ENCODE measurements at regions not wholly inside any gene's neighbourhood (a gene's known extent, or its start where the extent isn't known, plus 50 kb on each side); places are given as distances from the start of the nearest gene placed in this dataset.

GRCh38 chr4:53730031-53730805 is 138.9 kb upstream of the LNX1 start:
- no peak for TF ChIP-seq JUND (IDR thresholded peaks at IDR 0.05; ENCODE audit: low read depth)
- no peak for DNase-seq (ENCODE audit: low read depth in 1 of 2, low spot score in 1 of 2)
- in situ Hi-C loops (cut with HindIII; ENCODE audit: low pct_unique_long_range_greater_than_20kb, low sequenced_read_pairs) = no loop called here

- DNase-seq (ENCODE audit: low read depth in 1 of 2, low spot score in 1 of 2) = no peak
- in situ Hi-C loops (cut with HindIII; ENCODE audit: low pct_unique_long_range_greater_than_20kb, low sequenced_read_pairs) = no loop called here
- no peak for TF ChIP-seq JUND (IDR thresholded peaks at IDR 0.05; ENCODE audit: low read depth)
Observed at GRCh38 chr4:53722110-53722509, 130.8 kb upstream of the LNX1 start.

GRCh38 chr4:53721263-53721662 is 130.0 kb upstream of the LNX1 start:
- TF ChIP-seq JUND (IDR thresholded peaks at IDR 0.05; ENCODE audit: low read depth) = no peak
- in situ Hi-C loops (cut with HindIII; ENCODE audit: low pct_unique_long_range_greater_than_20kb, low sequenced_read_pairs) = no loop called here
- no peak for DNase-seq (ENCODE audit: low read depth in 1 of 2, low spot score in 1 of 2)

- TF ChIP-seq JUND (IDR thresholded peaks at IDR 0.05; ENCODE audit: low read depth) = no peak
- in situ Hi-C loops (cut with HindIII; ENCODE audit: low pct_unique_long_range_greater_than_20kb, low sequenced_read_pairs) = no loop called here
- DNase-seq (ENCODE audit: low read depth in 1 of 2, low spot score in 1 of 2) = no peak
Observed at GRCh38 chr4:53720776-53721175, 129.5 kb upstream of the LNX1 start.

- no peak for TF ChIP-seq JUND (IDR thresholded peaks at IDR 0.05; ENCODE audit: low read depth)
- no peak for DNase-seq (ENCODE audit: low read depth in 1 of 2, low spot score in 1 of 2)
- in situ Hi-C loops (cut with HindIII; ENCODE audit: low pct_unique_long_range_greater_than_20kb, low sequenced_read_pairs) = no loop called here
Observed at GRCh38 chr4:53717064-53717549, 125.8 kb upstream of the LNX1 start.

GRCh38 chr4:53716471-53717063 is 125.3 kb upstream of the LNX1 start:
- DNase-seq (ENCODE audit: low read depth in 1 of 2, low spot score in 1 of 2) = no peak
- in situ Hi-C loops (cut with HindIII; ENCODE audit: low pct_unique_long_range_greater_than_20kb, low sequenced_read_pairs) = no loop called here
- TF ChIP-seq JUND (IDR thresholded peaks at IDR 0.05; ENCODE audit: low read depth) = no peak

- DNase-seq (ENCODE audit: low read depth in 1 of 2, low spot score in 1 of 2) = no peak
- in situ Hi-C loops (cut with HindIII; ENCODE audit: low pct_unique_long_range_greater_than_20kb, low sequenced_read_pairs) = no loop called here
- TF ChIP-seq JUND (IDR thresholded peaks at IDR 0.05; ENCODE audit: low read depth) = no peak
Observed at GRCh38 chr4:53716011-53716410, 124.7 kb upstream of the LNX1 start.

GRCh38 chr4:53714236-53715140 is 123.2 kb upstream of the LNX1 start:
- no peak for TF ChIP-seq JUND (IDR thresholded peaks at IDR 0.05; ENCODE audit: low read depth)
- in situ Hi-C loops (cut with HindIII; ENCODE audit: low pct_unique_long_range_greater_than_20kb, low sequenced_read_pairs) = no loop called here
- DNase-seq (ENCODE audit: low read depth in 1 of 2, low spot score in 1 of 2) = no peak

- no peak for TF ChIP-seq JUND (IDR thresholded peaks at IDR 0.05; ENCODE audit: low read depth)
- in situ Hi-C loops (cut with HindIII; ENCODE audit: low pct_unique_long_range_greater_than_20kb, low sequenced_read_pairs) = no loop called here
- no peak for DNase-seq (ENCODE audit: low read depth in 1 of 2, low spot score in 1 of 2)
Observed at GRCh38 chr4:53713767-53714166, 122.5 kb upstream of the LNX1 start.

- in situ Hi-C loops (cut with HindIII; ENCODE audit: low pct_unique_long_range_greater_than_20kb, low sequenced_read_pairs) = no loop called here
Observed at GRCh38 chr4:53713296-53713695, 122.0 kb upstream of the LNX1 start.

GRCh38 chr4:53712408-53713020 is 121.2 kb upstream of the LNX1 start:
- TF ChIP-seq JUND (IDR thresholded peaks at IDR 0.05; ENCODE audit: low read depth) = no peak
- in situ Hi-C loops (cut with HindIII; ENCODE audit: low pct_unique_long_range_greater_than_20kb, low sequenced_read_pairs) = no loop called here
- no peak for DNase-seq (ENCODE audit: low read depth in 1 of 2, low spot score in 1 of 2)

More at GRCh38 chr4:53713296-53713695, 122.0 kb upstream of the LNX1 start:
- no peak for TF ChIP-seq JUND (IDR thresholded peaks at IDR 0.05; ENCODE audit: low read depth)
- DNase-seq (ENCODE audit: low read depth in 1 of 2, low spot score in 1 of 2) = no peak

GRCh38 chr4:53711926-53712325 is 120.6 kb upstream of the LNX1 start:
- in situ Hi-C loops (cut with HindIII; ENCODE audit: low pct_unique_long_range_greater_than_20kb, low sequenced_read_pairs) = no loop called here
- no peak for DNase-seq (ENCODE audit: low read depth in 1 of 2, low spot score in 1 of 2)

More at GRCh38 chr4:53711926-53712325, 120.6 kb upstream of the LNX1 start:
- TF ChIP-seq JUND (IDR thresholded peaks at IDR 0.05; ENCODE audit: low read depth) = no peak
